ENCODE measurements at regions not wholly inside any gene's neighbourhood (a gene's known extent, or its start where the extent isn't known, plus 50 kb on each side); places are given as distances from the start of the nearest gene placed in this dataset.

- TF ChIP-seq, protein P1, sequence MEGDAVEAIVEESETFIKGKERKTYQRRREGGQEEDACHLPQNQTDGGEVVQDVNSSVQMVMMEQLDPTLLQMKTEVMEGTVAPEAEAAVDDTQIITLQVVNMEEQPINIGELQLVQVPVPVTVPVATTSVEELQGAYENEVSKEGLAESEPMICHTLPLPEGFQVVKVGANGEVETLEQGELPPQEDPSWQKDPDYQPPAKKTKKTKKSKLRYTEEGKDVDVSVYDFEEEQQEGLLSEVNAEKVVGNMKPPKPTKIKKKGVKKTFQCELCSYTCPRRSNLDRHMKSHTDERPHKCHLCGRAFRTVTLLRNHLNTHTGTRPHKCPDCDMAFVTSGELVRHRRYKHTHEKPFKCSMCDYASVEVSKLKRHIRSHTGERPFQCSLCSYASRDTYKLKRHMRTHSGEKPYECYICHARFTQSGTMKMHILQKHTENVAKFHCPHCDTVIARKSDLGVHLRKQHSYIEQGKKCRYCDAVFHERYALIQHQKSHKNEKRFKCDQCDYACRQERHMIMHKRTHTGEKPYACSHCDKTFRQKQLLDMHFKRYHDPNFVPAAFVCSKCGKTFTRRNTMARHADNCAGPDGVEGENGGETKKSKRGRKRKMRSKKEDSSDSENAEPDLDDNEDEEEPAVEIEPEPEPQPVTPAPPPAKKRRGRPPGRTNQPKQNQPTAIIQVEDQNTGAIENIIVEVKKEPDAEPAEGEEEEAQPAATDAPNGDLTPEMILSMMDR (IDR thresholded peaks at IDR 0.05; ENCODE audit: low read length) = no peak
- no peak for TF ChIP-seq EZH2 (IDR thresholded peaks at IDR 0.05; ENCODE audit: borderline replicate concordance, low read length)
Measured at GRCh38 chr6:40933864-40934263, 105.2 kb downstream of the UNC5CL start.
